K562 (cell line): ENCODE measurements at regions not wholly inside any gene's neighbourhood (a gene's known extent, or its start where the extent isn't known, plus 50 kb on each side); places are given as distances from the start of the nearest gene placed in this dataset.
A peak's percentile ranks its signal among the peaks of the same experiment; 100 is the strongest.

Experiments used
- ATAC-seq: fragments of 200-7000 bp; cut with Tn5 transposase; 3 replicates; pipeline ENCODE4 v1.9.1; 2020; ENCODE audit warnings: moderate library complexity
- BruUV-seq: library from RNA; stranded (reverse); fragments of 400-500 nt; replicated peaks from 2 replicates; lab custom pipeline; 2021; lab: Mats Ljungman, UMichigan
- CTCF ChIA-PET: fragments of 300-600 bp; formaldehyde crosslinking; extraction: SDS; loops from one replicate; lab custom pipeline; 2021; ENCODE audit warnings: low intra/inter-chr PET ratio; lab: Yijun Ruan, JAX
- POLR2A ChIA-PET: fragments of 300-600, 350-650 bp; sonication (Branson Sonifier 250); formaldehyde crosslinking; extraction: SDS; loops from one replicate; lab custom pipeline; 2021; ENCODE audit warnings: antibody characterized with exemption, inconsistent platforms; lab: Yijun Ruan, JAX
- DNase-seq, 4 experiments: peaks; one replicate each; pipeline versions ENCODE4 v3.0.0 to v3.0.0-alpha.2; 2011 to 2018; ENCODE audit warnings: low spot score in 3 of 4, mixed read lengths in 3 of 4; ENCODE audit errors: extremely low read depth in 1 of 4
- FAIRE-seq: peaks from 2 replicates; lab custom pipeline; 2011; peaks lifted over from hg19 to GRCh38; lab: Jason Lieb, UNC
- H2AFZ ChIP-seq: 2 replicates; pipeline ENCODE4 v1.6.0; 2011; ENCODE audit warnings: low read depth, low read length, control low read depth, inconsistent platforms
- H3K27ac ChIP-seq: fragments of 200-600 bp; 3 replicates; pipeline ENCODE4 v1.8.0; 2011; ENCODE audit warnings: low read depth, mild to moderate bottlenecking, control low read depth, inconsistent platforms, low read length, moderate library complexity, mixed read lengths; ENCODE audit errors: extremely low read depth
- H3K27me3 ChIP-seq, 2 experiments: fragments of 300-600 bp in 1 of 2; 2 replicates in 1 of 2; 3 replicates in 1 of 2; pipeline versions ENCODE4 v1.6.0 to v1.8.0; 2011; ENCODE audit warnings: inconsistent platforms in 2 of 2, low read length in 2 of 2, mild to moderate bottlenecking in 1 of 2, mixed read lengths in 1 of 2, moderate library complexity in 1 of 2; ENCODE audit not compliant: control insufficient read depth in 2 of 2, insufficient read depth in 2 of 2
- H3K36me3 ChIP-seq: fragments of 300-600 bp; 3 replicates; pipeline ENCODE4 v1.8.0; 2011; ENCODE audit warnings: mild to moderate bottlenecking, low read length, inconsistent platforms; ENCODE audit not compliant: control insufficient read depth, insufficient read depth
- H3K4me1 ChIP-seq, 2 experiments: fragments of 200-600 bp in 1 of 2; replicated peaks in 1 of 2; 2 replicates in 1 of 2; 3 replicates in 1 of 2; pipeline versions ENCODE4 v1.5.1 to v1.8.0; 2011; ENCODE audit warnings: inconsistent platforms in 2 of 2, low read length in 2 of 2, mild to moderate bottlenecking in 1 of 2, mixed read lengths in 1 of 2, moderate library complexity in 1 of 2; ENCODE audit not compliant: control insufficient read depth in 2 of 2, insufficient read depth in 2 of 2
- H3K4me2 ChIP-seq: 2 replicates; pipeline ENCODE4 v1.6.1; 2011; ENCODE audit warnings: low read length, control low read depth, inconsistent platforms, mixed read lengths; ENCODE audit not compliant: insufficient read depth
- H3K4me3 ChIP-seq: fragments of 200-600 bp; sonication (generic), shearing (Covaris generic); 2 replicates; pipeline ENCODE4 v1.5.1; 2016; ENCODE audit warnings: control low read depth, inconsistent platforms
- H3K79me2 ChIP-seq: fragments of 200-600 bp; 3 replicates; pipeline ENCODE4 v1.8.0; 2011; ENCODE audit warnings: low read length, inconsistent platforms; ENCODE audit not compliant: control insufficient read depth, insufficient read depth
- H3K9ac ChIP-seq, 2 experiments: 2 replicates each; pipeline versions ENCODE4 v1.6.0 to v1.6.1; 2011; ENCODE audit warnings: low read depth in 2 of 2, low read length in 2 of 2, control low read depth in 1 of 2, inconsistent platforms in 1 of 2, mild to moderate bottlenecking in 1 of 2, mixed read lengths in 1 of 2; ENCODE audit not compliant: insufficient read depth in 1 of 2
- H3K9me1 ChIP-seq: one replicate; pipeline ENCODE4 v1.6.0; 2011; ENCODE audit warnings: inconsistent platforms, mild to moderate bottlenecking, low read length, moderate library complexity; ENCODE audit not compliant: control insufficient read depth, insufficient read depth
- H3K9me3 ChIP-seq: replicated peaks from 2 replicates; pipeline ENCODE4 v1.5.1; 2011; ENCODE audit warnings: low read depth, low read length, inconsistent platforms; ENCODE audit not compliant: control insufficient read depth, insufficient read depth
- H4K20me1 ChIP-seq: replicated peaks from 2 replicates; pipeline ENCODE4 v1.6.1; 2011; ENCODE audit warnings: low read length, inconsistent platforms, mixed read lengths; ENCODE audit not compliant: control insufficient read depth, insufficient read depth
- BHLHE40 ChIP-seq: IDR thresholded peaks from 2 replicates; pipeline ENCODE4 v1.6.1; 2011; ENCODE audit warnings: low read length, improper control_type of control experiment
- CBX5 ChIP-seq: IDR thresholded peaks from 2 replicates; pipeline ENCODE4 v1.6.1; 2014; ENCODE audit warnings: low read depth, borderline replicate concordance
- EP400 ChIP-seq: fragments of 450-650 bp; IDR thresholded peaks from 2 replicates; pipeline ENCODE4 v1.6.1; 2017; ENCODE audit warnings: antibody characterized with exemption, mild to moderate bottlenecking, moderate library complexity
- FOXA3 ChIP-seq, 2 experiments: fragments of 450-650 bp in 1 of 2; sonication (generic) in 1 of 2; formaldehyde crosslinking; IDR thresholded peaks in 1 of 2; conservative IDR thresholded peaks in 1 of 2; 2 replicates each; pipeline versions ENCODE4 v1.4.0 to v1.8.0; 2020 to 2022; ENCODE audit warnings: mild to moderate bottlenecking in 2 of 2, missing genetic modification reagents in 1 of 2
- HEY1 ChIP-seq: fragments of 250-450 bp; sonication (Bioruptor Pico); IDR thresholded peaks from 2 replicates; pipeline ENCODE4 v1.5.0; 2020; ENCODE audit warnings: mild to moderate bottlenecking, moderate library complexity, borderline replicate concordance
- NFE2 ChIP-seq: IDR thresholded peaks from 2 replicates; pipeline ENCODE4 v1.6.1; 2014; ENCODE audit warnings: antibody characterized with exemption, low read depth
- NFE2L1 ChIP-seq: fragments of 450-650 bp; IDR thresholded peaks from 2 replicates; pipeline ENCODE4 v1.6.1; 2016; ENCODE audit warnings: missing genetic modification characterization, low read depth, mild to moderate bottlenecking, missing compliant biosample characterization, moderate library complexity, borderline replicate concordance
- THRAP3 ChIP-seq: fragments of 450-650 bp; IDR thresholded peaks from 2 replicates; pipeline ENCODE4 v1.6.1; 2016; ENCODE audit warnings: mild to moderate bottlenecking, inconsistent platforms, borderline replicate concordance
- ZEB2 ChIP-seq: fragments of 450-650 bp; IDR thresholded peaks from 2 replicates; pipeline ENCODE4 v1.6.1; 2016
- ZNF512 ChIP-seq: IDR thresholded peaks from 2 replicates; pipeline ENCODE4 v1.6.1; 2016; ENCODE audit warnings: missing genetic modification characterization, missing compliant biosample characterization
- WGBS: fragments of 100-300 bp; shearing (Covaris generic); methylation state at CpG from one replicate; pipeline ENCODE4 v1.1.6; 2016; ENCODE audit warnings: low coverage, mixed read lengths; ENCODE audit not compliant: insufficient coverage; ENCODE audit errors: missing lambda C conversion rate; 5-methylcytosine and 5-hydroxymethylcytosine counted together
- in situ Hi-C: fragments of 300-500 bp; cut with MboI; formaldehyde crosslinking; loops from 4 replicates; pipeline ENCODE4 v1.15.0; 2018; ENCODE audit warnings: inconsistent platforms, mixed read lengths
- intact Hi-C: fragments of 100-400 bp; cut with micrococcal nuclease; formaldehyde crosslinking; loops from 2 replicates; pipeline ENCODE4 v1.14.2; 2022
- TF ChIP-seq, protein P1 (sequence below): fragments of 450-650 bp; IDR thresholded peaks from 2 replicates; pipeline ENCODE4 v1.6.1; 2018; ENCODE audit warnings: mild to moderate bottlenecking, low read depth; ENCODE audit not compliant: partially characterized antibody

GRCh38 chr6:158870649-158870957, 51.4 kb upstream of the EZR start:
- H3K4me1 ChIP-seq = peaks cover 17 to 24% of the 10 kb centered on the region in 2 experiments; a peak in 4 of 5 replicates
- H3K9me3 ChIP-seq = no peaks in the 10 kb centered on the region; the same call in 1 of the 2 replicates
- POLR2A ChIA-PET = interaction anchor here (0.9 to 2.4 kb wide), 5 partner anchors 9 to 129 kb away, joined by 4 to 22 read pairs (median 6); partner anchors contain the start of gene RSPH3
- H3K4me2 ChIP-seq = peak overlapping the region; percentile 96
- H4K20me1 ChIP-seq = no peaks in the 10 kb centered on the region
- peak overlapping the region; percentile 95 for H2AFZ ChIP-seq
- no peak for FAIRE-seq
- WGBS = 88% methylated on average over 3 of the region's 4 CpGs
- in situ Hi-C loops (no loop called here), intact Hi-C loops (loop anchor here (5.0 kb wide), 1 partner anchor 52 kb away; no protein-coding TSS in a partner anchor)
- peak overlapping the region; percentile 94 for H3K27ac ChIP-seq
- H3K36me3 ChIP-seq = no peaks in the 10 kb centered on the region
- peak overlapping the region; percentile 41 for H3K4me3 ChIP-seq
- DNase-seq = no peak
- TF ChIP-seq ZNF512 (tag) (peak; percentile 83), BHLHE40 (no peak), THRAP3 (peak; percentile 56; the same call in 1 of the 2 replicates), HEY1 (CRISPR knock-in tag) (no peak), CBX5 (no peak), NFE2L1 (no peak), EP400 (no peak), ZEB2 (no peak), FOXA3 (CRISPR knock-in tag; conservative IDR thresholded peaks at IDR 0.05 in 1 of 2, IDR thresholded peaks at IDR 0.05 in 1 of 2) (no peak), NFE2 (no peak)
- TF ChIP-seq, protein P1, sequence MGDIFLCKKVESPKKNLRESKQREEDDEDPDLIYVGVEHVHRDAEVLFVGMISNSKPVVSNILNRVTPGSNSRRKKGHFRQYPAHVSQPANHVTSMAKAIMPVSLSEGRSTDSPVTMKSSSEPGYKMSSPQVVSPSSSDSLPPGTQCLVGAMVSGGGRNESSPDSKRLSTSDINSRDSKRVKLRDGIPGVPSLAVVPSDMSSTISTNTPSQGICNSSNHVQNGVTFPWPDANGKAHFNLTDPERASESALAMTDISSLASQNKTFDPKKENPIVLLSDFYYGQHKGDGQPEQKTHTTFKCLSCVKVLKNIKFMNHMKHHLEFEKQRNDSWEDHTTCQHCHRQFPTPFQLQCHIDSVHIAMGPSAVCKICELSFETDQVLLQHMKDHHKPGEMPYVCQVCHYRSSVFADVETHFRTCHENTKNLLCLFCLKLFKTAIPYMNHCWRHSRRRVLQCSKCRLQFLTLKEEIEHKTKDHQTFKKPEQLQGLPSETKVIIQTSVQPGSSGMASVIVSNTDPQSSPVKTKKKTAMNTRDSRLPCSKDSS = peak; percentile 20
- H3K79me2 ChIP-seq = no peaks in the 10 kb centered on the region
- CTCF ChIA-PET = no interaction called here
- H3K27me3 ChIP-seq = no peaks in the 10 kb centered on the region
- no peaks in the 10 kb centered on the region for H3K9me1 ChIP-seq
- ATAC-seq = no peak
- BruUV-seq = no TSS peak
- H3K9ac ChIP-seq = peak overlapping the region; percentile 92 to 94; a peak in 3 of 4 replicates
